Adrenal gland (tissue), 9 donors: ENCODE measurements at regions not wholly inside any gene's neighbourhood (a gene's known extent, or its start where the extent isn't known, plus 50 kb on each side); places are given as distances from the start of the nearest gene placed in this dataset.

Experiments used
- DNase-seq, 7 donors: peaks; one replicate each; pipeline ENCODE4 v3.0.0-alpha.2; 2019 to 2020
- H3K27ac ChIP-seq, 5 donors: fragments of 200-600 bp; sonication (generic) in 4 of 5; 1 replicate in 3 of 5; 2 replicates in 2 of 5; pipeline versions ENCODE4 v1.5.1 to v1.8.0; 2016 to 2020; ENCODE audit warnings: mild to moderate bottlenecking in 1 of 5
- H3K27me3 ChIP-seq: fragments of 200-600 bp; 2 replicates; pipeline ENCODE4 v1.8.0; 2021
- H3K36me3 ChIP-seq, 2 donors: fragments of 200-600 bp; replicated peaks in 1 of 2; 1 replicate in 1 of 2; 2 replicates in 1 of 2; pipeline versions ENCODE4 v1.5.1 to v1.8.0; 2018 to 2022
- H3K4me1 ChIP-seq, 2 donors: fragments of 200-600 bp; replicated peaks in 1 of 2; 1 replicate in 1 of 2; 2 replicates in 1 of 2; pipeline versions ENCODE4 v1.5.1 to v1.8.0; 2018 to 2021
- H3K4me3 ChIP-seq, 4 donors: fragments of 200-600 bp; sonication (generic) in 3 of 4; one replicate each; pipeline ENCODE4 v1.5.1; 2016 to 2018
- H3K9me3 ChIP-seq, 3 donors: fragments of 200-600 bp; sonication (generic) in 1 of 3; replicated peaks in 1 of 3; 1 replicate in 2 of 3; 2 replicates in 1 of 3; pipeline versions ENCODE4 v1.5.1 to v1.8.0; 2016 to 2021
- POLR2A ChIP-seq, 2 donors: fragments of 450-650 bp; IDR thresholded peaks; one replicate each; pipeline ENCODE4 v1.6.1; 2017; ENCODE audit warnings: antibody characterized with exemption in 2 of 2, mild to moderate bottlenecking in 2 of 2, moderate library complexity in 1 of 2
- WGBS, 4 donors: extraction: QIAGEN DNeasy Blood & Tissue Kit in 2 of 4; methylation state at CpG; one replicate each; pipeline versions ENCODE4 v1.1.5 to v1.1.7; 2013 to 2017; 5-methylcytosine and 5-hydroxymethylcytosine counted together
- intact Hi-C, 2 donors: fragments of 100-400 bp; cut with DNase I; formaldehyde crosslinking; loops; one replicate each; pipeline versions ENCODE4 v1.14.1 to v1.15.0; 2022 to 2023
- TF ChIP-seq, protein P1 (sequence below), 6 experiments: fragments of 450-650 bp in 4 of 6; fragments of 200-600 bp in 2 of 6; sonication (generic) in 1 of 6; IDR thresholded peaks; 1 replicate in 5 of 6; 2 replicates in 1 of 6; pipeline versions ENCODE4 v1.5.1 to v1.8.0; 2016 to 2021; ENCODE audit warnings: antibody characterized with exemption in 6 of 6, mild to moderate bottlenecking in 2 of 6, moderate library complexity in 1 of 6
- donor health status: healthy with polysubstance abuse.
- donor health status: Bipolar disorder and iron deficiency.
- donor health status: DM: yes; HTN: yes; CAD: no.
- donor health status: DM: no; HTN: no; CAD: no.
- donor health status: DM: no; HTN: no; CAD: no.

DNA sequence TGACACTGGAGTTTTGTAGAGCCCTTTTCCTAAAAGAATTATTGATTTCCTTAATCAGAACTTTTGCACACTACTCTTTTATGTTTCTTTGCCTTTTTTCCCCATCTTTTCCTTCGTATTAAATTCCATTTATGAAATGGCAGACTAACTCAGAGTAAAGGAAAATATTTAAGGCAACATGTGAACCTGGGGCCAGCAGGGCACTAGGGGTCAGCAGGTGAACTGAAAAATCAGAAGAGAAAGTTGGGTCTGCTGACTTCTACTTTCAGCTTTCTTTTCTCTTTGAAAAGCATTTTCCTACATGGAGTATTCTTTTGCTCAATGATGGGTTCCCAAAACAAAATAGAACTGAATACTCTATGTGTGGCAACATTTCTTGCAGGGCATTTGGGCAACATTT, 226.6 kb upstream of the EXOC2 start:
- WGBS, 4 donors: 77 to 83% (median 79%) methylated on average over 1 of the region's 1 CpG
- intact Hi-C loops: no loop called here

DNA sequence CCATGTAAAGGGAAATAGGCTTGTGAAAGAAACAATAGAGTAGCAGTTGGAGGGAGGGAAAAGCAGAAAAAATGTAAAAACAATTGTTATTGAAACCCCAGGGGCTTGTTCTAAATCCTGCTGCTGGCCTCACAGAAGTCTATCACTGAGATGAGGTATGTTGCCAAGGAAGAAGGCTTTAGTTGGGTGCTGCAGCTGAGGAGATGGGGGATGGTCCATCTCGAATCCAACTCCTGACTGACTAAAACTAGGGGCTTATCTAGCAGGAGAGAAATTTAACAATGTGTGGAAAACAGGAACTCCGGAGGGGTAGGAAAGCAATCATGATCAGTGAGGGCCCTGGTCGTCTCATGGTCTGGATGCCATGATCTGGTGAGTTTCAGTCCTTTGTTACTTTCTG, 225.0 kb upstream of the EXOC2 start:
- DNase-seq: no peak
- TF ChIP-seq, protein P1, sequence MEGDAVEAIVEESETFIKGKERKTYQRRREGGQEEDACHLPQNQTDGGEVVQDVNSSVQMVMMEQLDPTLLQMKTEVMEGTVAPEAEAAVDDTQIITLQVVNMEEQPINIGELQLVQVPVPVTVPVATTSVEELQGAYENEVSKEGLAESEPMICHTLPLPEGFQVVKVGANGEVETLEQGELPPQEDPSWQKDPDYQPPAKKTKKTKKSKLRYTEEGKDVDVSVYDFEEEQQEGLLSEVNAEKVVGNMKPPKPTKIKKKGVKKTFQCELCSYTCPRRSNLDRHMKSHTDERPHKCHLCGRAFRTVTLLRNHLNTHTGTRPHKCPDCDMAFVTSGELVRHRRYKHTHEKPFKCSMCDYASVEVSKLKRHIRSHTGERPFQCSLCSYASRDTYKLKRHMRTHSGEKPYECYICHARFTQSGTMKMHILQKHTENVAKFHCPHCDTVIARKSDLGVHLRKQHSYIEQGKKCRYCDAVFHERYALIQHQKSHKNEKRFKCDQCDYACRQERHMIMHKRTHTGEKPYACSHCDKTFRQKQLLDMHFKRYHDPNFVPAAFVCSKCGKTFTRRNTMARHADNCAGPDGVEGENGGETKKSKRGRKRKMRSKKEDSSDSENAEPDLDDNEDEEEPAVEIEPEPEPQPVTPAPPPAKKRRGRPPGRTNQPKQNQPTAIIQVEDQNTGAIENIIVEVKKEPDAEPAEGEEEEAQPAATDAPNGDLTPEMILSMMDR (IDR thresholded peaks at IDR 0.05): no peak
- TF ChIP-seq POLR2A (IDR thresholded peaks at IDR 0.05): no peak
- Histone ChIP-seq H3K36me3 (no peaks in the 10 kb centered on the region), H3K4me3 (no peak overlapping the region), H3K9me3 (no peaks in the 10 kb centered on the region), H3K27me3 (no peaks in the 10 kb centered on the region), H3K4me1 (no peaks in the 10 kb centered on the region), H3K27ac (no peak overlapping the region)
- intact Hi-C loops: no loop called here
- WGBS, 4 donors: 71 to 80% (median 74%) methylated on average over 3 of the region's 3 CpGs

More for the DNA sequence above, 226.6 kb upstream of the EXOC2 start:
- no peaks in the 10 kb centered on the region for H3K36me3 ChIP-seq
- TF ChIP-seq POLR2A (IDR thresholded peaks at IDR 0.05): no peak
- TF ChIP-seq, protein P1 (IDR thresholded peaks at IDR 0.05): no peak
- H3K27me3 ChIP-seq: no peaks in the 10 kb centered on the region
- H3K4me1 ChIP-seq: no peaks in the 10 kb centered on the region
- no peaks in the 10 kb centered on the region for H3K9me3 ChIP-seq
- no peak overlapping the region for H3K4me3 ChIP-seq
- DNase-seq: no peak
- no peak overlapping the region for H3K27ac ChIP-seq

DNA sequence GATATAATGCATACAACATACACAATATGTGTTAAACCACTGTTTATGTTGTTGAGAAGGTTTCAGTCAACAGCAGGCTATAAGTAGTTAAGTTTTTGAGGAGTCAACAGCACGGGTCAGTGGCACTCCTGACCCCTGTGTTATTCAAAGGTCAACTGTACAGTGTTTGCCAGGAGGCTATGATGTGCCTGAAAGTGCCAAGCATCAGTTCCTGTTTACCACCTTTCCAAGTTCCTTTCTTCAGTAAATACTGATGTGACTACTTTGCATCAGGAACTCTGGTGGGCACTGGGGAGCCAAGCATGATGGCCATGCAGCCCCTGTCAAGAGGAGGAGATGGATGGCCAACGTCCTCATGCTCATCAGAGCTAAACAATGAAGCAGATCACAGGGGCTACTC, 224.4 kb upstream of the EXOC2 start:
- 29 to 47% (median 37%) methylated on average over 2 of the region's 2 CpGs for WGBS, 4 donors
- intact Hi-C loops: no loop called here
- H3K27me3 ChIP-seq: no peaks in the 10 kb centered on the region
- no peaks in the 10 kb centered on the region for H3K9me3 ChIP-seq
- TF ChIP-seq, protein P1 (IDR thresholded peaks at IDR 0.05): no peak
- no peak for TF ChIP-seq POLR2A (IDR thresholded peaks at IDR 0.05)
- no peak overlapping the region for H3K27ac ChIP-seq
- no peaks in the 10 kb centered on the region for H3K4me1 ChIP-seq
- DNase-seq: no peak
- no peaks in the 10 kb centered on the region for H3K36me3 ChIP-seq
- no peak overlapping the region for H3K4me3 ChIP-seq

GRCh38 chr6:916131-916530, 223.2 kb upstream of the EXOC2 start:
- Histone ChIP-seq H3K27ac (no peak overlapping the region), H3K4me3 (no peak overlapping the region), H3K9me3 (no peaks in the 10 kb centered on the region), H3K4me1 (no peaks in the 10 kb centered on the region), H3K36me3 (no peaks in the 10 kb centered on the region), H3K27me3 (no peaks in the 10 kb centered on the region)
- WGBS, 4 donors: 92 to 95% (median 94%) methylated on average over 8 of the region's 8 CpGs
- no peak for DNase-seq
- TF ChIP-seq, protein P1 (IDR thresholded peaks at IDR 0.05): no peak
- no peak for TF ChIP-seq POLR2A (IDR thresholded peaks at IDR 0.05)
- intact Hi-C loops: no loop called here
